K562 (cell line): ENCODE measurements at regions not wholly inside any gene's neighbourhood (a gene's known extent, or its start where the extent isn't known, plus 50 kb on each side); places are given as distances from the start of the nearest gene placed in this dataset.

ENCODE experiments used
- ATAC-seq: fragments of 200-7000 bp; cut with Tn5 transposase; 3 replicates; pipeline ENCODE4 v1.9.1; 2020; ENCODE audit warnings: moderate library complexity
- BruUV-seq: library from RNA; stranded (reverse); fragments of 400-500 nt; replicated peaks from 2 replicates; lab custom pipeline; 2021; lab: Mats Ljungman, UMichigan
- CTCF ChIA-PET: fragments of 300-600 bp; formaldehyde crosslinking; extraction: SDS; loops from one replicate; lab custom pipeline; 2021; ENCODE audit warnings: low intra/inter-chr PET ratio; lab: Yijun Ruan, JAX
- POLR2A ChIA-PET: fragments of 300-600, 350-650 bp; sonication (Branson Sonifier 250); formaldehyde crosslinking; extraction: SDS; loops from one replicate; lab custom pipeline; 2021; ENCODE audit warnings: antibody characterized with exemption, inconsistent platforms; lab: Yijun Ruan, JAX
- DNase-seq, 4 experiments: peaks; one replicate each; pipeline versions ENCODE4 v3.0.0 to v3.0.0-alpha.2; 2011 to 2018; ENCODE audit warnings: low spot score in 3 of 4, mixed read lengths in 3 of 4; ENCODE audit errors: extremely low read depth in 1 of 4
- FAIRE-seq: peaks from 2 replicates; lab custom pipeline; 2011; peaks lifted over from hg19 to GRCh38; lab: Jason Lieb, UNC
- H2AFZ ChIP-seq: 2 replicates; pipeline ENCODE4 v1.6.0; 2011; ENCODE audit warnings: low read depth, low read length, control low read depth, inconsistent platforms
- H3K27ac ChIP-seq: fragments of 200-600 bp; 3 replicates; pipeline ENCODE4 v1.8.0; 2011; ENCODE audit warnings: low read depth, mild to moderate bottlenecking, control low read depth, inconsistent platforms, low read length, moderate library complexity, mixed read lengths; ENCODE audit errors: extremely low read depth
- H3K27me3 ChIP-seq, 2 experiments: fragments of 300-600 bp in 1 of 2; 2 replicates in 1 of 2; 3 replicates in 1 of 2; pipeline versions ENCODE4 v1.6.0 to v1.8.0; 2011; ENCODE audit warnings: inconsistent platforms in 2 of 2, low read length in 2 of 2, mild to moderate bottlenecking in 1 of 2, mixed read lengths in 1 of 2, moderate library complexity in 1 of 2; ENCODE audit not compliant: control insufficient read depth in 2 of 2, insufficient read depth in 2 of 2
- H3K36me3 ChIP-seq: fragments of 300-600 bp; 3 replicates; pipeline ENCODE4 v1.8.0; 2011; ENCODE audit warnings: mild to moderate bottlenecking, low read length, inconsistent platforms; ENCODE audit not compliant: control insufficient read depth, insufficient read depth
- H3K4me1 ChIP-seq, 2 experiments: fragments of 200-600 bp in 1 of 2; replicated peaks in 1 of 2; 2 replicates in 1 of 2; 3 replicates in 1 of 2; pipeline versions ENCODE4 v1.5.1 to v1.8.0; 2011; ENCODE audit warnings: inconsistent platforms in 2 of 2, low read length in 2 of 2, mild to moderate bottlenecking in 1 of 2, mixed read lengths in 1 of 2, moderate library complexity in 1 of 2; ENCODE audit not compliant: control insufficient read depth in 2 of 2, insufficient read depth in 2 of 2
- H3K4me2 ChIP-seq: 2 replicates; pipeline ENCODE4 v1.6.1; 2011; ENCODE audit warnings: low read length, control low read depth, inconsistent platforms, mixed read lengths; ENCODE audit not compliant: insufficient read depth
- H3K4me3 ChIP-seq: fragments of 200-600 bp; sonication (generic), shearing (Covaris generic); 2 replicates; pipeline ENCODE4 v1.5.1; 2016; ENCODE audit warnings: control low read depth, inconsistent platforms
- H3K79me2 ChIP-seq: fragments of 200-600 bp; 3 replicates; pipeline ENCODE4 v1.8.0; 2011; ENCODE audit warnings: low read length, inconsistent platforms; ENCODE audit not compliant: control insufficient read depth, insufficient read depth
- H3K9ac ChIP-seq, 2 experiments: 2 replicates each; pipeline versions ENCODE4 v1.6.0 to v1.6.1; 2011; ENCODE audit warnings: low read depth in 2 of 2, low read length in 2 of 2, control low read depth in 1 of 2, inconsistent platforms in 1 of 2, mild to moderate bottlenecking in 1 of 2, mixed read lengths in 1 of 2; ENCODE audit not compliant: insufficient read depth in 1 of 2
- H3K9me1 ChIP-seq: one replicate; pipeline ENCODE4 v1.6.0; 2011; ENCODE audit warnings: inconsistent platforms, mild to moderate bottlenecking, low read length, moderate library complexity; ENCODE audit not compliant: control insufficient read depth, insufficient read depth
- H3K9me3 ChIP-seq: replicated peaks from 2 replicates; pipeline ENCODE4 v1.5.1; 2011; ENCODE audit warnings: low read depth, low read length, inconsistent platforms; ENCODE audit not compliant: control insufficient read depth, insufficient read depth
- H4K20me1 ChIP-seq: replicated peaks from 2 replicates; pipeline ENCODE4 v1.6.1; 2011; ENCODE audit warnings: low read length, inconsistent platforms, mixed read lengths; ENCODE audit not compliant: control insufficient read depth, insufficient read depth
- ARNT ChIP-seq, 2 experiments: fragments of 450-650 bp; IDR thresholded peaks; 2 replicates each; pipeline ENCODE4 v1.6.1; 2016; ENCODE audit warnings: mild to moderate bottlenecking in 1 of 2
- BACH1 ChIP-seq: fragments of 200-800 bp; sonication (Bioruptor generic); IDR thresholded peaks from 2 replicates; pipeline ENCODE4 v1.6.1; 2016; ENCODE audit warnings: missing genetic modification characterization, missing compliant biosample characterization
- CHCHD3 ChIP-seq: fragments of 250-450 bp; sonication (Bioruptor Pico); IDR thresholded peaks from 2 replicates; pipeline ENCODE4 v2.1.2; 2022; ENCODE audit warnings: mild to moderate bottlenecking
- HSF4 ChIP-seq: fragments of 250-450 bp; sonication (Bioruptor Pico); IDR thresholded peaks from 2 replicates; pipeline ENCODE4 v2.1.2; 2022; ENCODE audit warnings: mild to moderate bottlenecking, moderate library complexity, borderline replicate concordance
- MAZ ChIP-seq, 2 experiments: fragments of 450-650 bp in 1 of 2; sonication (generic) in 1 of 2; formaldehyde crosslinking; IDR thresholded peaks in 1 of 2; conservative IDR thresholded peaks in 1 of 2; 2 replicates each; pipeline versions ENCODE4 v1.4.0 to v1.5.0; 2020; ENCODE audit warnings: mild to moderate bottlenecking in 1 of 2, missing genetic modification reagents in 1 of 2
- NBN ChIP-seq: fragments of 450-650 bp; IDR thresholded peaks from 2 replicates; pipeline ENCODE4 v1.6.1; 2016; ENCODE audit warnings: low read depth, mild to moderate bottlenecking
- ZNF589 ChIP-seq: fragments of 200-800 bp; sonication (Bioruptor generic); IDR thresholded peaks from 2 replicates; pipeline ENCODE4 v1.6.1; 2016; ENCODE audit warnings: low read depth, missing genetic modification characterization, missing compliant biosample characterization
- WGBS: fragments of 100-300 bp; shearing (Covaris generic); methylation state at CpG from one replicate; pipeline ENCODE4 v1.1.6; 2016; ENCODE audit warnings: low coverage, mixed read lengths; ENCODE audit not compliant: insufficient coverage; ENCODE audit errors: missing lambda C conversion rate; 5-methylcytosine and 5-hydroxymethylcytosine counted together
- in situ Hi-C: fragments of 300-500 bp; cut with MboI; formaldehyde crosslinking; loops from 4 replicates; pipeline ENCODE4 v1.15.0; 2018; ENCODE audit warnings: inconsistent platforms, mixed read lengths
- intact Hi-C: fragments of 100-400 bp; cut with micrococcal nuclease; formaldehyde crosslinking; loops from 2 replicates; pipeline ENCODE4 v1.14.2; 2022
- TF ChIP-seq, protein P1 (sequence below): sonication (generic); formaldehyde crosslinking; IDR thresholded peaks from 2 replicates; pipeline ENCODE4 v1.8.1; 2023; ENCODE audit warnings: mild to moderate bottlenecking, missing genetic modification reagents
- TF ChIP-seq, protein P2 (sequence below): fragments of 450-650 bp; conservative IDR thresholded peaks from 2 replicates; pipeline ENCODE4 v1.6.1; 2016; ENCODE audit warnings: missing genetic modification characterization, low read depth, mild to moderate bottlenecking, missing compliant biosample characterization, moderate library complexity
- TF ChIP-seq, protein P3 (sequence below): fragments of 250-450 bp; sonication (Bioruptor Pico); IDR thresholded peaks from 2 replicates; pipeline ENCODE4 v1.5.1; 2021; ENCODE audit warnings: mild to moderate bottlenecking
- TF ChIP-seq, protein P4 (sequence below): fragments of 250-450 bp; sonication (Bioruptor Pico); IDR thresholded peaks from 2 replicates; pipeline ENCODE4 v1.4.0; 2020; ENCODE audit warnings: mild to moderate bottlenecking, moderate library complexity, borderline replicate concordance
- TF ChIP-seq, protein P5 (sequence below): fragments of 250-450 bp; sonication (Bioruptor Pico); IDR thresholded peaks from 2 replicates; pipeline ENCODE4 v1.5.0; 2022; ENCODE audit warnings: mild to moderate bottlenecking

DNA sequence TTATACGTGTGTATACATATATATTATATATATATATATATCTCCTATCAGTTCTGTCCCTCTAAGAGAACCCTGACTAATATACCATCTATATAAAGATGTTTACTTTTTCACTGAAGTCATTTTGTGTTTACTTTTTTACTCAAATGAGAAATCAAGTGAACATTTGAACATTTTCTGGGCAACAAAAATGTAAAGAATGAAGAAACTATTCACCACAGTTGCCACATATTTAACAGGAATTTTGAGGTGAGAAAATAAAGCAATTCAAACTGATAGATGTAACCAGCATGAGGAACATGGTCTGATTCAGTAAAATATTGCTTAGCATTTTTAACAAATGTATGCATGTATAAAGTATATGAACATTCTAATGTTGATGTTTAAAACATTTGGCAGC lies 299.2 kb upstream of the KLHL1 start:
- ChIA-PET CTCF (no interaction called here), POLR2A (no interaction called here)
- Histone ChIP-seq H3K9me3 (no peaks in the 10 kb centered on the region), H3K9me1 (no peaks in the 10 kb centered on the region), H3K27me3 (no peaks in the 10 kb centered on the region), H3K36me3 (no peaks in the 10 kb centered on the region), H4K20me1 (no peaks in the 10 kb centered on the region), H3K4me1 (no peaks in the 10 kb centered on the region), H2AFZ (no peak overlapping the region), H3K79me2 (no peaks in the 10 kb centered on the region), H3K4me3 (no peak overlapping the region), H3K27ac (no peak overlapping the region), H3K9ac (no peak overlapping the region), H3K4me2 (no peak overlapping the region)
- FAIRE-seq (no peak), DNase-seq (no peak), ATAC-seq (no peak)
- no TSS peak for BruUV-seq
- intact Hi-C loops: no loop called here
- in situ Hi-C loops: no loop called here
- 0% methylated on average over 1 of the region's 1 CpG for WGBS
- TF ChIP-seq, protein P1, sequence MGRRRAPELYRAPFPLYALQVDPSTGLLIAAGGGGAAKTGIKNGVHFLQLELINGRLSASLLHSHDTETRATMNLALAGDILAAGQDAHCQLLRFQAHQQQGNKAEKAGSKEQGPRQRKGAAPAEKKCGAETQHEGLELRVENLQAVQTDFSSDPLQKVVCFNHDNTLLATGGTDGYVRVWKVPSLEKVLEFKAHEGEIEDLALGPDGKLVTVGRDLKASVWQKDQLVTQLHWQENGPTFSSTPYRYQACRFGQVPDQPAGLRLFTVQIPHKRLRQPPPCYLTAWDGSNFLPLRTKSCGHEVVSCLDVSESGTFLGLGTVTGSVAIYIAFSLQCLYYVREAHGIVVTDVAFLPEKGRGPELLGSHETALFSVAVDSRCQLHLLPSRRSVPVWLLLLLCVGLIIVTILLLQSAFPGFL: no peak
- no peak for TF ChIP-seq HSF4 (CRISPR knock-in tag)
- TF ChIP-seq, protein P2, sequence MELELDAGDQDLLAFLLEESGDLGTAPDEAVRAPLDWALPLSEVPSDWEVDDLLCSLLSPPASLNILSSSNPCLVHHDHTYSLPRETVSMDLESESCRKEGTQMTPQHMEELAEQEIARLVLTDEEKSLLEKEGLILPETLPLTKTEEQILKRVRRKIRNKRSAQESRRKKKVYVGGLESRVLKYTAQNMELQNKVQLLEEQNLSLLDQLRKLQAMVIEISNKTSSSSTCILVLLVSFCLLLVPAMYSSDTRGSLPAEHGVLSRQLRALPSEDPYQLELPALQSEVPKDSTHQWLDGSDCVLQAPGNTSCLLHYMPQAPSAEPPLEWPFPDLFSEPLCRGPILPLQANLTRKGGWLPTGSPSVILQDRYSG (tag): no peak
- TF ChIP-seq CHCHD3: no peak
- TF ChIP-seq, protein P3, sequence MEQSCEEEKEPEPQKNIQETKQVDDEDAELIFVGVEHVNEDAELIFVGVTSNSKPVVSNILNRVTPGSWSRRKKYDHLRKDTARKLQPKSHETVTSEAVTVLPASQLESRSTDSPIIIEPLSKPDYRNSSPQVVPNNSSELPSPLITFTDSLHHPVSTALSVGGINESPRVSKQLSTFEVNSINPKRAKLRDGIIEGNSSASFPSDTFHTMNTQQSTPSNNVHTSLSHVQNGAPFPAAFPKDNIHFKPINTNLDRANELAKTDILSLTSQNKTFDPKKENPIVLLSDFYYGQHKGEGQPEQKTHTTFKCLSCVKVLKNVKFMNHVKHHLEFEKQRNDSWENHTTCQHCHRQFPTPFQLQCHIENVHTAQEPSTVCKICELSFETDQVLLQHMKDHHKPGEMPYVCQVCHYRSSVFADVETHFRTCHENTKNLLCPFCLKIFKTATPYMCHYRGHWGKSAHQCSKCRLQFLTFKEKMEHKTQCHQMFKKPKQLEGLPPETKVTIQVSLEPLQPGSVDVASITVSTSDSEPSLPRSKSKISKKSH (CRISPR knock-in tag): no peak
- TF ChIP-seq BACH1: no peak
- TF ChIP-seq, protein P4, sequence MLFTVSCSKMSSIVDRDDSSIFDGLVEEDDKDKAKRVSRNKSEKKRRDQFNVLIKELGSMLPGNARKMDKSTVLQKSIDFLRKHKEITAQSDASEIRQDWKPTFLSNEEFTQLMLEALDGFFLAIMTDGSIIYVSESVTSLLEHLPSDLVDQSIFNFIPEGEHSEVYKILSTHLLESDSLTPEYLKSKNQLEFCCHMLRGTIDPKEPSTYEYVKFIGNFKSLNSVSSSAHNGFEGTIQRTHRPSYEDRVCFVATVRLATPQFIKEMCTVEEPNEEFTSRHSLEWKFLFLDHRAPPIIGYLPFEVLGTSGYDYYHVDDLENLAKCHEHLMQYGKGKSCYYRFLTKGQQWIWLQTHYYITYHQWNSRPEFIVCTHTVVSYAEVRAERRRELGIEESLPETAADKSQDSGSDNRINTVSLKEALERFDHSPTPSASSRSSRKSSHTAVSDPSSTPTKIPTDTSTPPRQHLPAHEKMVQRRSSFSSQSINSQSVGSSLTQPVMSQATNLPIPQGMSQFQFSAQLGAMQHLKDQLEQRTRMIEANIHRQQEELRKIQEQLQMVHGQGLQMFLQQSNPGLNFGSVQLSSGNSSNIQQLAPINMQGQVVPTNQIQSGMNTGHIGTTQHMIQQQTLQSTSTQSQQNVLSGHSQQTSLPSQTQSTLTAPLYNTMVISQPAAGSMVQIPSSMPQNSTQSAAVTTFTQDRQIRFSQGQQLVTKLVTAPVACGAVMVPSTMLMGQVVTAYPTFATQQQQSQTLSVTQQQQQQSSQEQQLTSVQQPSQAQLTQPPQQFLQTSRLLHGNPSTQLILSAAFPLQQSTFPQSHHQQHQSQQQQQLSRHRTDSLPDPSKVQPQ: no peak
- no peak for TF ChIP-seq ARNT (IDR thresholded peaks at IDR 0.05)
- TF ChIP-seq, protein P5, sequence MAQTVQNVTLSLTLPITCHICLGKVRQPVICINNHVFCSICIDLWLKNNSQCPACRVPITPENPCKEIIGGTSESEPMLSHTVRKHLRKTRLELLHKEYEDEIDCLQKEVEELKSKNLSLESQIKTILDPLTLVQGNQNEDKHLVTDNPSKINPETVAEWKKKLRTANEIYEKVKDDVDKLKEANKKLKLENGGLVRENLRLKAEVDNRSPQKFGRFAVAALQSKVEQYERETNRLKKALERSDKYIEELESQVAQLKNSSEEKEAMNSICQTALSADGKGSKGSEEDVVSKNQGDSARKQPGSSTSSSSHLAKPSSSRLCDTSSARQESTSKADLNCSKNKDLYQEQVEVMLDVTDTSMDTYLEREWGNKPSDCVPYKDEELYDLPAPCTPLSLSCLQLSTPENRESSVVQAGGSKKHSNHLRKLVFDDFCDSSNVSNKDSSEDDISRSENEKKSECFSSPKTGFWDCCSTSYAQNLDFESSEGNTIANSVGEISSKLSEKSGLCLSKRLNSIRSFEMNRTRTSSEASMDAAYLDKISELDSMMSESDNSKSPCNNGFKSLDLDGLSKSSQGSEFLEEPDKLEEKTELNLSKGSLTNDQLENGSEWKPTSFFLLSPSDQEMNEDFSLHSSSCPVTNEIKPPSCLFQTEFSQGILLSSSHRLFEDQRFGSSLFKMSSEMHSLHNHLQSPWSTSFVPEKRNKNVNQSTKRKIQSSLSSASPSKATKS: no peak
- no peak for TF ChIP-seq ZNF589 (CRISPR knock-in tag)
- no peak for TF ChIP-seq NBN
- no peak for TF ChIP-seq MAZ (CRISPR knock-in tag; conservative IDR thresholded peaks at IDR 0.05 in 1 of 2, IDR thresholded peaks at IDR 0.05 in 1 of 2)
